GM18858 (cell line): ENCODE measurements at regions not wholly inside any gene's neighbourhood (a gene's known extent, or its start where the extent isn't known, plus 50 kb on each side); places are given as distances from the start of the nearest gene placed in this dataset.

Source experiments
- ATAC-seq: cut with Tn5 transposase; IDR thresholded peaks from one replicate; pipeline ENCODE4 v1.9.1; 2021; ENCODE audit not compliant: unreplicated experiment

DNA sequence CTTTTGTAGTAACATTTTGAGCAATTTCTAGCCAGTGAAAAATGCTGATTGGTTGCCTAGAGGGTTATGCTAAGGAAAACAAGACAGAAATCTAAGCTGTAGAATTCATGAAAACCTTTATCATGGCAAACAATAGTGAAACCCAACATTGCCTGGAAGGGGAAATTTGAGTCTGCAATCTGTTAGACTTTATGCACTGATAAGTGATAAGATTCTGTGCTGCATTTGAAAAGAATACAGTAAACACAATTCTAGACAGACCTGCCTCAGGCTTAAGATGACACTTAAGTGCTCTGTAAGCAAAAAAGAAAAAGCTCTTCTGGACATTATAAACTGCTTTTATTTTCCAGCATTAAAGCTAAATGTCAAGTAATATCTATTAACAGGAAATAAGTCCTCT, 519.3 kb downstream of the ISL1 start:
- ATAC-seq: no peak

DNA sequence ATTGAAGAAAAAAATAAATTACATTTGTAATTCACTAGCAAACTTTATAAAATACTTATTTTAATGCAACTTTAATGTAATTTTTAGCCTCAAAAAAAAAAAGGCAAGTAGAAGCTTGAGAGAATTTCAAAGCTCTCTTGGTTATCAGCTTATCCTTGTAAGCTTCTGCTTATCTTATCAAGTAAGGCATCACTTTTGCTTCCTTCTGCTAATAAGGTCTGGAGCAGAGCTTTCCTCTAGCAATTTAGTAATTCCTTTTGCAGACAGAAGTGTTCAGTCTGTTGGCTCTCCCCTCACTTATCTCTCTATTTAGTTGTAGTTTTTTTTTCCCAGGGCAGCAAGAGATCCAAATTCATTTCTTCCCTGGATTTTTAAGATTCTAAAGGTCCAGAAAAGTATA, 525.0 kb downstream of the ISL1 start:
- ATAC-seq: no peak

GRCh38 chr5:51944500-51945125, 561.4 kb downstream of the ISL1 start:
- ATAC-seq: no peak

DNA sequence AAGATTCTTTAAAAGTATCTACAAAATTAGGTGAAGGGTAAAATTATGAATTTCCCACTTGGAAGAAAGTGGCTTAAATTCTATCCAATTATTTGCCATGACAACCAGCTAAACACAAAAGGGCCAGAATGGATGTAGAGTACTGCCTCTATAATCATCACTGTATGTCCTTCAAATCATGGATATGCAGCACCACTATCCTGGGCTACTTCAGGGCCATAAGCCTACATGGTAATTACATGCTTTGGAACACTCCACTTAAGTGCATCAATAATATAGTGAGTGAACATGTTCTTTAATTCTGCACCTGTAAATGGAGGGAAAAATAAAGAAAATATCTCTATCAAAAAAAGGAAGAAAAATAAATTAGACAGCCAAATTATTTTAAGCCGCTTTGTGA, 575.2 kb downstream of the ISL1 start:
- no peak for ATAC-seq

DNA sequence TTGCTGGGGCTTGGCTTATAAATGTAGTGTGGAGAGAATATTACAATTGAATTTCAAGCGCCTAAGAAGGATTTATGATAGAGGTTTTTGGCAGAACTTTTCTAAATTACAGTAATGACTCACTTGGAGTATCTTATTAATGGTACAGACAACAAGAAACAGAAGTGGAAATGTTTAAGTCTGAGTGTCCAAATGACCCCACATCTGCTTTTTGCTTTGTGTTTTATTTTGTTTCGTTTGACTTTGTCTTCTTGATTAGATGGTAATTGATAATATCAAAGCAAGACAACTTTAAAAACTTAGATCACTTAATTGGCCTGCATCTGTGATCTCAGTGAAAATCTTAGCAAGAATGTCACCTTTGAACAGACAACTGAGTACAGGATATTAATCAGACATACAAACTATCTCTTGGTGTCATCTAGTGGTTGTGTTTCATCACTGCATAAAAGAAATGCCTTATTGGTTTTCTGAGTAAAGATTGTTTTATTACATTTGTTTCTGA, 577.4 kb downstream of the ISL1 start:
- ATAC-seq: no peak

GRCh38 chr5:51961154-51961562, 577.9 kb downstream of the ISL1 start:
- no peak for ATAC-seq

- no peak for ATAC-seq
These were observed 585.5 kb downstream of the ISL1 start for GRCh38 chr5:51968756-51969155.

DNA sequence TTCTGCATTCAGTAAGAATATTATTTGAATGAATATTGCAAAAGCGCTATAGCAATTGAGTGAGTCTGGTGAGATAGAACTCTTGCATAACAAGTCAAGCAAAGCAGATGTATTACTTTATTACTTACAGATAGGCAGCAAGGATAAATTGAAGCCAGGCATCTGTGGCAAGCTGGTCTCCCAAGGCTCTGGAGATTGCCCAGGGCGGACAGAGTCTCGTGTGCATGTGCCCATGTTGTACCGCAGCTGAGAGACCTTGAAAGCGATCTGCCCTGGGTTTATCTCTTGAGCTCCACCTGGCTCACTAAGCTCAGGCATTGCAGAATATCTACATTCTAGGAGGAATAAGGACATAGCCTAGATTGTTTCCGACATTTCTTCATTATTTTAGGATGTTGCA, 591.6 kb downstream of the ISL1 start:
- ATAC-seq: no peak

DNA sequence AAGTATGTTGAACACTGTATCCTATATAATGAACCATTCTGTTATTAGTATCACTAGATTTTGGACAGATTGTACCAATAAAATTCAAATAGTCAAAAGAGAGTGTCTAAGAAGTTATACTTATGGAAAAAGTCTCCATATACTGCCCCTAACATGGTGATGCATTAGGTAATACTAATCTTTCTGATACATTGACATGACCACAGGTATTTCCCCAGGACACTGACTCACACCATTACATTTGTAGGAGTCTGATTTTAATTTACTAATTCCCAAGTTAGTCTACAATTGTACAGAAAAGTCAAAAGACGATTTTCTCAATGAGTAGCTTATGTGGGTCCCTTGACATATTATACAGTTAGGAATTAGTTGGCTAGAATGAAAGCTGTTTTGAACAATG, 593.8 kb downstream of the ISL1 start:
- no peak for ATAC-seq

GRCh38 chr5:51983161-51983560, 599.9 kb downstream of the ISL1 start:
- ATAC-seq: no peak

DNA sequence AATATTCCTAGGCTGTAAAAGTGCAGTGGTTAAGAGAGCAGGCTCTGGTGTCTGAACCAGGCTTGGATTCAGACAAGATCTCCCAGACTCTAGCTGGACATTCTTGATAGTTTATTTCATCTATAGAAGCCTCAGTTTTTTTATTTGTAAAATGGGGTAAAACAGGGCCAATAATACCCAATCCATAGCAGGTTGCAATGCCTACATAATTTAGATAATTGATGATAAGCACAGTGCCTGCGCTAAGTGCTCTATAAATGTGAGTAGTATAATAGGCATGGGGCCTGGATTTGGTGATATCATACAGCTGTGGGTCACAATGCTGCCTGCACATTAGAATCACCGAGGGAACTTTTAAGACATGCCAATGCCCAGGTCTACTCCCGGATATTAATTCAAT, 603.5 kb downstream of the ISL1 start:
- ATAC-seq: no peak

DNA sequence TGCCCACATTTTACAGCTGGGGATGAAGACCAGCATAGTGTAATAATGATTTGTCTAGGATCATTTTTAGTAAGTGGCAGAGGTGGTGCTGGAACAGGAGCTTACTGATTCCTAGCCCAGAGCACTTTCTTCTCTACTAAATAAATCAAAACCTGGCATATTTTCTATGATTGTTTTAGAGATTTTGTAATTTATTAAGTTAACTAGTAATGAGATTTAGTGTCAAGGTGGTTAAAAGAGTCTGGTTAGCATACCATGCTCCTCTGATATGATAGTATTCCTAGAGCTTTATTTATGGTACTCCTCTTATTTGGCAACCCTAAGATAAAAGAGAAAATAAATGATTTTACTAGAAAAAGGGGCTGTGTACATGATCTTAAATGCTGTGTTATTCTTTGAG, 604.0 kb downstream of the ISL1 start:
- ATAC-seq: no peak

DNA sequence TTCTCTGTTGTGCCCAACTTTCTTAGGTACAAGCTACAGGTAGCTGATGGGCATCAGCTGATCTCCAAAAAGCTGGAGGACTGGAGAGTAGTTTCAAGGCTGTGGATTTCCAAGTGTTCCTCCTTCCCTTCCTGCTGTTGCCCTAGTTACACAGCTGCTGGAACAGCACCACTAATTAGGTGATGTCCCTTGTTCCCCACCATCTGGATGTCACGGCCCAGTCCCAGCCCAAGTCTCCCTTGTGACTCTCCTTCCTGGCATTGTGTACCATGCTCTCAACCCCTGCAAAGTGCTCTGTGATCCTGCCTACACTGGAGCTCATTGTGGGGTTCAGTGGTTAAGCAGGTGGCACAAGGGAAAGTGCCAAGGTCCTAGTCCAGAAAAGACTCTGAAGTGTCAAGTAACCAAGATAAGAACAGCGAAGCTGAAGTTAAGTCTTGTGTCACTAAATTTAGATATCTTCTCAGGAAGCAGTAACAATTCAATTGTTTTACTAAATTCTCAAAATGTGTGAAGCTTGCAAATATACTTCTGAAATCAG, 604.5 kb downstream of the ISL1 start:
- no peak for ATAC-seq

- ATAC-seq: no peak
These were observed 605.4 kb downstream of the ISL1 start for GRCh38 chr5:51988634-51989033.

DNA sequence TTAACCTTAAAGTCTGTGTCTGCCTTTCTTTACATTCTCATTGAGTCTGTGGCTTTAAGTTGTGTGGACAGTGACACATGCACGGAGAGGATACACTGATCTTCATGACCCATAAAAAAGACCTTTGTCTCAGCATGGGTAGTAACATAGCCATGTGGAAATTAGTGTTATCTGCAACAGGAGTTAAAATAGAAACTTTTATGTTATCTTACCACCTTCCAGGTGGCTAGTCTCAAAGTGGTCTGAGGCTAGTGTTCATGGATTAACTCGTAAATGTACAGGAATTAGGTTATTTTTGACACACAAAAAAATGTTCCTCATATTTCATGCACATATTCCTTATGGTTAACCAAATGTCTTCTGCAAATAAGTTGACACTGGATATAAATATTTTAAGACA, 607.0 kb downstream of the ISL1 start:
- ATAC-seq: no peak

DNA sequence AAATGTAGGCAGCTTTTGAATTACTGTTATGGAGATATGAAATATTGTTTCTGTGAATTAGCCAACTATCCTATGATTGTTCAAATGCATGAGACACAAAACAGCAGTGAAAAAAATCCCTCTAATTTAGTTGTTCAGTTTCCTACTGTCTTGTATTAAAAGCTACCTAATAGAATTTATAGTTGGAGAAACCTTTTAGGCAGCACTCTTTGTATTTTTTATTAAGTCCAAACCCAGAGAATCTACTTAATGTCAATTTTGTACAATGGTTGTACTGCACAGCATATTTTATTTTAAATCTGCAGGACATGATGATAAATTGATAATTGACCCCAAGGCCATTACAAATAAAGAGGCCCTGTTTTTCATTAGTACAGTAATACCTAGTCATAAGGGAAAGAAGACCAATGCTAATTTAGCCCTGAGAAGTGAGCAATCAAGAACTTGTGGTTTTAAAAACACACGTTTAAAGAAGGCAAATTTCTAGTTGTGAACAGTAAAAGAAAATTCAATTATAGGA, 607.5 kb downstream of the ISL1 start:
- ATAC-seq: no peak

GRCh38 chr5:51991940-51992339, 608.7 kb downstream of the ISL1 start:
- no peak for ATAC-seq

- no peak for ATAC-seq
These were observed 612.6 kb downstream of the ISL1 start for GRCh38 chr5:51995773-51996306.

DNA sequence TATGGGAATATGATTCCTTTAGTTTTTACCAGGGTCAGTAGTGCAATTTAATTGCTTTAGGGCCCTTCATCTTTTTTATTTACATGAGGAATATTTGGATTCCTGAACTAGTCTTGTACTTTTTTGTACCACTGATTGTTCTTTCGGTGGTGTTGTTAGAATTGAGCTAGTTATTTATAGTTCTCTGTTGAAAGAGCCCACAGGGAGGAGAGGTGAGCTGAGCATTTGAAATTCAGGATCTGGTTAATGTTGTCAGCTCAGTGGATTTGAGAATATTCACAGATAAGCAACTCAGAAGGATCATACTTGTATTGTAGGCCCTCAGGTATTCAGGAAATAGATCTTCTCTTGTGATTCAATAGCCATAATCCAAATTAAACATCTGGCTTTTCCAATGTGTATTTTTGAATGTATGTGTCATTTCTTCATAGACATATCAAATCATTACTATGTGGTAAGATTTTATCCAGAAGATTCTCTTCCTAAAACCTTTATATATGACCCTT, 613.2 kb downstream of the ISL1 start:
- no peak for ATAC-seq

DNA sequence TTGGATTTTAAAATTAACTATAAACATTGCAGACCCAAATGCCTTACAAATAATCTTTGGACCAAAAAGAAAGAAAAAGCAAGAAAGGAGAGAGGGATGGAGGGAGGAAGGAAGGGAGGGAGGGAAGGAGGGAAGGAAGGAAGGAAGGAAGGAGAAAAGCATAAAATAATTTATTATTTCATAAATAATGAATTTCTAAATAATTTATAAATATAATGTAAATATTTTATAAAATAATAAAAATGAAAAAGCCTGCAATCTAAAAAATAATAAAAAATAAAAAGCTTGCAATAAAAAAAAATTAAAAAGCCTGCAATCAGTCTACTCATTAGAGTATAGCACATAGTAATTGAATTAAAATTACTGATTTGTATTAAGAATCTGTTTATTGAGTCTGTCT, 614.3 kb downstream of the ISL1 start:
- no peak for ATAC-seq

- no peak for ATAC-seq
These were observed 614.7 kb downstream of the ISL1 start for GRCh38 chr5:51997949-51998348.

DNA sequence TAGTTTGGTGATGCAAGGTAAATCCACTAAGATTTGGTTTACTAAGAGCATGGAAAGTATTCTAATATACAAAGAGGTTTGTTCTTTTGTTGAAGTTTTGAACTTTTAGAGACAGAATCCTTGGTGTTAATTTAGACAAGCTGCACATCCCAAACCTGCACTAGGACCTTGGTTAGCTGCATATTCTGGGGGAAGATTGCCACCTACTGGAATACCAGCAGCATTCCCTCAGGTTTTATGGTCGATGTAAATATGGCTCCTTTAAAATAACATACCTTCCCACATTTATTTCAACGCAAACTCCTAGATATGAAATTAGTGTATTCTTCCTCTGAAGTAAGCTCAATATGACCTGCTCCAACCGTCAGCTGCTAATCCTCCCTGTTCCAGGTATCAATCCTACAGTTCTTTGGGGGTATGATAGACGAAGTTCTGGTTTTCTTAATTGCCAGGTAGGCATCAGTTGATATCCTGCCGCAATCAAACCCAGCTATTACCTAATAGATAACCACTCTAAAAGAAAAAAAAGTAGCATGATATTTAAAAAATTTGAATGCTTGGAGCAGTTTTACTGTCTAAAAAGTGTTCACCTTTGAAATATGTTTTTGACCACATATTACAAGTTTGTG, 624.1 kb downstream of the ISL1 start:
- ATAC-seq: no peak
